ENCODE measurements at regions not wholly inside any gene's neighbourhood (a gene's known extent, or its start where the extent isn't known, plus 50 kb on each side); places are given as distances from the start of the nearest gene placed in this dataset.

DNA sequence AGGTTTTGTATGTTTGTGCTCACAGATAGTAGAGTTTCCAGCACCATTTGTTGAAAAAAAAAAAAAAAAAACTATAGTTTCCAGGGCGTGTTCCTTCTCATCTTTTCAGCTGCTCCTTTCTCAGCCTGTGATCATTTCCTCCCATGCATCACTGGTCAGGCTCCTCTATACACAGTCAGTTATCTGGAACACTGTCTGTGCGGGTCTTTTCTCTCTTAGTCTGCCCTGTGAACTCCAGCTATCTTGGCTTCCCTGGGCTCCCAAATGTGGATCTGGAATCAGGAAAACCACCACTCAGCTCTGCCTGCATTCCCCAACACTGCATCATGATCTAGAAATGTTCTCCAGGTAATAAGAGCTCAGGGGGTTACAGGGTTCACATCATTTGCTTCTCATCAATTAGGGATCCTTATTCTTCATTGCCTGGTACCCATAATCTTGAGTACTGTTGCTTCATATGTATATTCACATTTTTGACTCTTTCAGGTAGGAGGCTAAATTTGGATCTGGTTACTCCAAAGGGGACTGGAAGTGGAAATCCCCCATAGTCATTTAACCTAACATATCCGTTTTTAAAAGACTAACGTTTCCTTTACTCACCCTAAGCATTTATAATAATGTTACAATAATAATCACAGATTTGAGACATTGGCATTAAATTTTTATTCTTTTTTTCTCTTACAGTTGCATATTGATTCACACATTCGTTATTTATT, 221.8 kb upstream of the KLF3 start (continued):
- no peak for TF ChIP-seq CREB1 (IDR thresholded peaks at IDR 0.05)
- TF ChIP-seq SRF (IDR thresholded peaks at IDR 0.05; ENCODE audit: low read depth, low read length), result no peak
- TF ChIP-seq CBX8 (IDR thresholded peaks at IDR 0.05; ENCODE audit: borderline replicate concordance, low read depth, low read length), result no peak
- no peak for TF ChIP-seq HDAC2 (IDR thresholded peaks at IDR 0.05; ENCODE audit: borderline replicate concordance in 1 of 2, low read depth in 2 of 2, low read length in 2 of 2)
- TF ChIP-seq CTCF (IDR thresholded peaks at IDR 0.05; ENCODE audit: control extremely low read depth in 1 of 3, insufficient read depth in 1 of 3, low read depth in 1 of 3, low read length in 3 of 3), result no peak
